GM23338 (cell line): ENCODE measurements at regions not wholly inside any gene's neighbourhood (a gene's known extent, or its start where the extent isn't known, plus 50 kb on each side); places are given as distances from the start of the nearest gene placed in this dataset.
A peak's percentile ranks its signal among the peaks of the same experiment; 100 is the strongest.
"Not testable (repeated sequence)": the region's sequence is repeated elsewhere in the genome, so short reads cannot be mapped to it uniquely, and the experiment has no call there.

Experiments used
- ATAC-seq: fragments of 200-7000 bp; cut with Tn5 transposase; 3 replicates; pipeline ENCODE4 v1.9.1; 2020
- DNase-seq: peaks from one replicate; pipeline ENCODE4 v3.0.0-alpha.2; 2015; ENCODE audit warnings: low spot score
- H2AFZ ChIP-seq: fragments of 200-600 bp; sonication (generic); 2 replicates; pipeline ENCODE4 v1.8.0; 2016; ENCODE audit warnings: antibody characterized with exemption, mild to moderate bottlenecking, moderate library complexity
- H3F3A ChIP-seq: fragments of 200-600 bp; sonication (generic); replicated peaks from 2 replicates; pipeline ENCODE4 v1.8.0; 2017; ENCODE audit warnings: antibody characterized with exemption, mixed run types, low read depth
- H3K27ac ChIP-seq: fragments of 200-600 bp; sonication (generic); 2 replicates; pipeline ENCODE4 v1.6.1; 2016; ENCODE audit warnings: low read depth
- H3K27me3 ChIP-seq: fragments of 200-600 bp; sonication (generic); 2 replicates; pipeline ENCODE4 v1.8.0; 2016; ENCODE audit warnings: mild to moderate bottlenecking, mixed run types, moderate library complexity; ENCODE audit not compliant: insufficient read depth
- H3K36me3 ChIP-seq: fragments of 200-600 bp; sonication (generic); 2 replicates; pipeline ENCODE4 v1.8.0; 2016; ENCODE audit warnings: mild to moderate bottlenecking; ENCODE audit not compliant: insufficient read depth
- H3K4me1 ChIP-seq: fragments of 200-600 bp; sonication (generic); 2 replicates; pipeline ENCODE4 v1.8.0; 2016; ENCODE audit warnings: mild to moderate bottlenecking, moderate library complexity; ENCODE audit not compliant: insufficient read depth
- H3K4me2 ChIP-seq: fragments of 200-600 bp; sonication (generic); 2 replicates; pipeline ENCODE4 v1.7.1; 2017; ENCODE audit warnings: mixed run types
- H3K4me3 ChIP-seq: fragments of 200-600 bp; sonication (generic); 2 replicates; pipeline ENCODE4 v1.6.1; 2016; ENCODE audit warnings: mixed run types
- H3K79me2 ChIP-seq: fragments of 200-600 bp; sonication (generic); replicated peaks from 2 replicates; pipeline ENCODE4 v1.8.0; 2017; ENCODE audit warnings: mild to moderate bottlenecking; ENCODE audit not compliant: insufficient read depth
- H3K9me2 ChIP-seq: fragments of 200-600 bp; sonication (generic); 2 replicates; pipeline ENCODE4 v1.8.0; 2017; ENCODE audit not compliant: insufficient read depth
- H4K20me1 ChIP-seq: fragments of 200-600 bp; sonication (generic); replicated peaks from 2 replicates; pipeline ENCODE4 v1.8.0; 2017; ENCODE audit warnings: mild to moderate bottlenecking; ENCODE audit not compliant: insufficient read depth
- H3K27ac Mint-ChIP-seq: 2 replicates; pipeline ENCODE4 v1.8.0; 2020; ENCODE audit warnings: inconsistent platforms, mild to moderate bottlenecking, moderate library complexity, mixed read lengths
- H3K27me3 Mint-ChIP-seq: 3 replicates; pipeline ENCODE4 v1.8.0; 2022; ENCODE audit warnings: low read depth, mild to moderate bottlenecking, moderate library complexity, mixed read lengths, inconsistent platforms; ENCODE audit not compliant: insufficient read depth, poor library complexity
- H3K36me3 Mint-ChIP-seq: 3 replicates; pipeline ENCODE4 v1.8.0; 2021; ENCODE audit warnings: low read depth, mild to moderate bottlenecking, inconsistent platforms, moderate library complexity, mixed read lengths
- H3K4me1 Mint-ChIP-seq: 3 replicates; pipeline ENCODE4 v1.8.0; 2020; ENCODE audit warnings: mild to moderate bottlenecking, inconsistent platforms, mixed read lengths
- H3K4me3 Mint-ChIP-seq: 3 replicates; pipeline ENCODE4 v1.8.0; 2021; ENCODE audit warnings: moderate library complexity, mild to moderate bottlenecking, inconsistent platforms, mixed read lengths
- H3K9me3 Mint-ChIP-seq: 3 replicates; pipeline ENCODE4 v1.8.0; 2020; ENCODE audit warnings: moderate library complexity, mild to moderate bottlenecking, inconsistent platforms, mixed read lengths
- CREB1 ChIP-seq: fragments of 250-450 bp; sonication (Bioruptor Pico); IDR thresholded peaks from 2 replicates; pipeline ENCODE4 v1.5.0; 2020; ENCODE audit warnings: low read depth, mild to moderate bottlenecking, moderate library complexity
- EZH2 ChIP-seq: fragments of 200-600 bp; sonication (generic); IDR thresholded peaks from one replicate; pipeline ENCODE4 v1.8.0; 2017; ENCODE audit warnings: antibody characterized with exemption, mild to moderate bottlenecking, low read depth; ENCODE audit not compliant: unreplicated experiment
- EZH2phosphoT487 ChIP-seq: fragments of 200-600 bp; sonication (generic); IDR thresholded peaks from one replicate; pipeline ENCODE4 v1.8.1; 2018; ENCODE audit warnings: antibody characterized with exemption; ENCODE audit not compliant: unreplicated experiment
- JUNB ChIP-seq: IDR thresholded peaks from one replicate; pipeline ENCODE4 v1.6.1; 2016; ENCODE audit warnings: antibody characterized with exemption; ENCODE audit not compliant: unreplicated experiment
- NANOG ChIP-seq: IDR thresholded peaks from 2 replicates; pipeline ENCODE4 v1.6.1; 2016; ENCODE audit warnings: antibody characterized with exemption, borderline replicate concordance
- STAT1 ChIP-seq: IDR thresholded peaks from one replicate; pipeline ENCODE4 v1.6.1; 2016; ENCODE audit warnings: antibody characterized with exemption; ENCODE audit not compliant: unreplicated experiment
- ZNF331 ChIP-seq: fragments of 250-450 bp; sonication (Bioruptor Pico); IDR thresholded peaks from 2 replicates; pipeline ENCODE4 v1.5.0; 2020; ENCODE audit warnings: low read depth, mild to moderate bottlenecking, moderate library complexity
- TF ChIP-seq, protein P1 (sequence below), 2 experiments: fragments of 200-600 bp in 1 of 2; sonication (generic) in 1 of 2; conservative IDR thresholded peaks; 2 replicates each; pipeline versions ENCODE4 v1.5.1 to v1.6.1; 2016 to 2017; ENCODE audit warnings: antibody characterized with exemption in 2 of 2, low read depth in 2 of 2, mild to moderate bottlenecking in 2 of 2, moderate library complexity in 1 of 2
- TF ChIP-seq, protein P2 (sequence below): IDR thresholded peaks from one replicate; pipeline ENCODE4 v1.6.1; 2018; ENCODE audit warnings: antibody characterized with exemption; ENCODE audit not compliant: unreplicated experiment

DNA sequence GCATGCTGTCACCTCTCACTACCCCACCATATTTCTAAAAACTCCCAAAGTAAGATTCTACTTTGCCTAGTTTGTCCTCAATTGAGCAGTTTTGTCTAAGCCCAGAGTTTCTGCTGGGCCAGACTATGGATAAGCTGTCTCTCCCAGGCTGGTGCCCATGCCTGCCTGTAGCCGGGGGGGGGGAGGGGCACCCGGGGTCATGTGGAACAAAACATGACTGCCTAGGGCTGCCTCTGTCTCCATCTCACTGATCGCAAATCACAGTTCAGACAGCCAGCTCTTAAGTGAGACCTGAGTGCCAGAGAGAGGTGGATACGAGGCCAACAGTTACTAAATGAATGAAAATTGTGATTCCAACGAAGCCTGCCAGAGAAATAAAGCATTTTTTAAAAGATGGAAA lies 78.8 kb upstream of the RPRML start:
- no peak overlapping the region for H3K27ac Mint-ChIP-seq
- H3K4me2 ChIP-seq = no peak overlapping the region

DNA sequence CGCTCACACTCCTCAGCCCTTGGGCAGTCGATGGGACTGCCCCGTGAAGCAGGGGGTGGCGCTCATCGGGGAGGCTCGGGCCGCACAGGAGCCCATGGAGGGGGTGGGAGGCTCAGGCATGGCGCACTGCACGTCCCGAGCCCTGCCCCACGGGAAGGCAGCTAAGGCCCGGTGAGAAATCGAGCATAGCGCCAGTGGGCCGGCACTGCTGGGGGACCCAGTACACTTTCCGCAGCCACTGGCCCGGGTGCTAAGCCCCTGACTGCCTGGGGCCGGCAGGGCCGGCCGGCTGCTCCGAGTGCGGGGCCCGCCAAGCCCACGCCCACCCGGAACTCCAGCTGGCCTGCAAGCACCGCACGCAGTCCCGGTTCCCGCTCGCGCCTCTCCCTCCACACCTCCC lies 78.2 kb upstream of the RPRML start:
- not testable (repeated sequence) for H3K4me1 ChIP-seq, H3K27me3 ChIP-seq, H3F3A ChIP-seq, H3K4me3 Mint-ChIP-seq, H2AFZ ChIP-seq, H3K27me3 Mint-ChIP-seq, H3K27ac ChIP-seq, H3K4me3 ChIP-seq, ATAC-seq, H3K27ac Mint-ChIP-seq, H4K20me1 ChIP-seq, DNase-seq, H3K79me2 ChIP-seq, H3K36me3 ChIP-seq, H3K4me2 ChIP-seq, H3K9me2 ChIP-seq, H3K9me3 Mint-ChIP-seq
- Mint-ChIP-seq H3K4me1 (peaks cover 14% of the 10 kb centered on the region; the same call in 2 of the 3 replicates), H3K36me3 (peaks cover 14% of the 10 kb centered on the region)

More for the DNA sequence above, 78.8 kb upstream of the RPRML start:
- no peaks in the 10 kb centered on the region for H3F3A ChIP-seq
- ATAC-seq (peak; percentile 26; the same call in 1 of the 3 replicates), DNase-seq (no peak)
- Mint-ChIP-seq H3K36me3 (peaks cover 14% of the 10 kb centered on the region), H3K4me3 (no peak overlapping the region), H3K27me3 (peaks cover 5% of the 10 kb centered on the region), H3K4me1 (peaks cover 14% of the 10 kb centered on the region; the same call in 2 of the 3 replicates), H3K9me3 (no peaks in the 10 kb centered on the region)
- no peak overlapping the region for H2AFZ ChIP-seq
- H3K4me1 ChIP-seq = no peaks in the 10 kb centered on the region
- no peaks in the 10 kb centered on the region for H3K36me3 ChIP-seq
- H3K9me2 ChIP-seq = no peaks in the 10 kb centered on the region
- no peak overlapping the region for H3K27ac ChIP-seq
- no peaks in the 10 kb centered on the region for H3K27me3 ChIP-seq
- H4K20me1 ChIP-seq = no peaks in the 10 kb centered on the region
- H3K79me2 ChIP-seq = no peaks in the 10 kb centered on the region
- H3K4me3 ChIP-seq = no peak overlapping the region
- TF ChIP-seq, protein P1, sequence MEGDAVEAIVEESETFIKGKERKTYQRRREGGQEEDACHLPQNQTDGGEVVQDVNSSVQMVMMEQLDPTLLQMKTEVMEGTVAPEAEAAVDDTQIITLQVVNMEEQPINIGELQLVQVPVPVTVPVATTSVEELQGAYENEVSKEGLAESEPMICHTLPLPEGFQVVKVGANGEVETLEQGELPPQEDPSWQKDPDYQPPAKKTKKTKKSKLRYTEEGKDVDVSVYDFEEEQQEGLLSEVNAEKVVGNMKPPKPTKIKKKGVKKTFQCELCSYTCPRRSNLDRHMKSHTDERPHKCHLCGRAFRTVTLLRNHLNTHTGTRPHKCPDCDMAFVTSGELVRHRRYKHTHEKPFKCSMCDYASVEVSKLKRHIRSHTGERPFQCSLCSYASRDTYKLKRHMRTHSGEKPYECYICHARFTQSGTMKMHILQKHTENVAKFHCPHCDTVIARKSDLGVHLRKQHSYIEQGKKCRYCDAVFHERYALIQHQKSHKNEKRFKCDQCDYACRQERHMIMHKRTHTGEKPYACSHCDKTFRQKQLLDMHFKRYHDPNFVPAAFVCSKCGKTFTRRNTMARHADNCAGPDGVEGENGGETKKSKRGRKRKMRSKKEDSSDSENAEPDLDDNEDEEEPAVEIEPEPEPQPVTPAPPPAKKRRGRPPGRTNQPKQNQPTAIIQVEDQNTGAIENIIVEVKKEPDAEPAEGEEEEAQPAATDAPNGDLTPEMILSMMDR (conservative IDR thresholded peaks at IDR 0.05; ENCODE audit: low read depth in 2 of 2) = no peak
- TF ChIP-seq EZH2 (no peak), NANOG (no peak), CREB1 (no peak), EZH2phosphoT487 (no peak), JUNB (no peak), STAT1 (no peak), ZNF331 (CRISPR knock-in tag) (no peak)
- TF ChIP-seq, protein P2, sequence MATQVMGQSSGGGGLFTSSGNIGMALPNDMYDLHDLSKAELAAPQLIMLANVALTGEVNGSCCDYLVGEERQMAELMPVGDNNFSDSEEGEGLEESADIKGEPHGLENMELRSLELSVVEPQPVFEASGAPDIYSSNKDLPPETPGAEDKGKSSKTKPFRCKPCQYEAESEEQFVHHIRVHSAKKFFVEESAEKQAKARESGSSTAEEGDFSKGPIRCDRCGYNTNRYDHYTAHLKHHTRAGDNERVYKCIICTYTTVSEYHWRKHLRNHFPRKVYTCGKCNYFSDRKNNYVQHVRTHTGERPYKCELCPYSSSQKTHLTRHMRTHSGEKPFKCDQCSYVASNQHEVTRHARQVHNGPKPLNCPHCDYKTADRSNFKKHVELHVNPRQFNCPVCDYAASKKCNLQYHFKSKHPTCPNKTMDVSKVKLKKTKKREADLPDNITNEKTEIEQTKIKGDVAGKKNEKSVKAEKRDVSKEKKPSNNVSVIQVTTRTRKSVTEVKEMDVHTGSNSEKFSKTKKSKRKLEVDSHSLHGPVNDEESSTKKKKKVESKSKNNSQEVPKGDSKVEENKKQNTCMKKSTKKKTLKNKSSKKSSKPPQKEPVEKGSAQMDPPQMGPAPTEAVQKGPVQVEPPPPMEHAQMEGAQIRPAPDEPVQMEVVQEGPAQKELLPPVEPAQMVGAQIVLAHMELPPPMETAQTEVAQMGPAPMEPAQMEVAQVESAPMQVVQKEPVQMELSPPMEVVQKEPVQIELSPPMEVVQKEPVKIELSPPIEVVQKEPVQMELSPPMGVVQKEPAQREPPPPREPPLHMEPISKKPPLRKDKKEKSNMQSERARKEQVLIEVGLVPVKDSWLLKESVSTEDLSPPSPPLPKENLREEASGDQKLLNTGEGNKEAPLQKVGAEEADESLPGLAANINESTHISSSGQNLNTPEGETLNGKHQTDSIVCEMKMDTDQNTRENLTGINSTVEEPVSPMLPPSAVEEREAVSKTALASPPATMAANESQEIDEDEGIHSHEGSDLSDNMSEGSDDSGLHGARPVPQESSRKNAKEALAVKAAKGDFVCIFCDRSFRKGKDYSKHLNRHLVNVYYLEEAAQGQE = no peak

DNA sequence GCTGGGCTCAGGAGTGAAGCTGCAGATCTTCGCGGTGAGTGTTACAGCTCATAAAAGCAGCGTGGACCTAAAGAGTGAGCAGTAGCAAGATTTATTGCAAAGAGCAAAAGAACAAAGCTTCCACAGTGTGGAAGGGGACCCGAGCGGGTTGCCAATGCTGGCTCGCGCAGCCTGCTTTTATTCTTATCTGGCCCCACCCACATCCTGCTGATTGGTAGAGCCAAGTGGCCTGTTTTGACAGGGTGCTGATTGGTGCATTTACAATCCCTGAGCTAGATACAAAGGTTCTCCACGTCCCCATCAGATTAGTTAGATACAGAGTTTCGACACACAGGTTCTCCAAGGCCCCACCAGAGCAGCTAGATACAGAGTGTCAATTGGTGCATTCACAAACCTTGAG lies 77.6 kb upstream of the RPRML start:
- not testable (repeated sequence) for H3K4me3 ChIP-seq, H3K27me3 Mint-ChIP-seq, H3K36me3 ChIP-seq, H3K9me2 ChIP-seq, ATAC-seq, H3K27ac Mint-ChIP-seq, DNase-seq, H3F3A ChIP-seq, H3K9me3 Mint-ChIP-seq, H2AFZ ChIP-seq, H3K4me3 Mint-ChIP-seq, H3K4me2 ChIP-seq, H4K20me1 ChIP-seq, H3K4me1 ChIP-seq, H3K27me3 ChIP-seq, H3K27ac ChIP-seq, H3K79me2 ChIP-seq
- Mint-ChIP-seq H3K36me3 (peaks cover 14% of the 10 kb centered on the region), H3K4me1 (peaks cover 14% of the 10 kb centered on the region; the same call in 2 of the 3 replicates)
